ENCODE measurements at regions not wholly inside any gene's neighbourhood (a gene's known extent, or its start where the extent isn't known, plus 50 kb on each side); places are given as distances from the start of the nearest gene placed in this dataset.

DNA sequence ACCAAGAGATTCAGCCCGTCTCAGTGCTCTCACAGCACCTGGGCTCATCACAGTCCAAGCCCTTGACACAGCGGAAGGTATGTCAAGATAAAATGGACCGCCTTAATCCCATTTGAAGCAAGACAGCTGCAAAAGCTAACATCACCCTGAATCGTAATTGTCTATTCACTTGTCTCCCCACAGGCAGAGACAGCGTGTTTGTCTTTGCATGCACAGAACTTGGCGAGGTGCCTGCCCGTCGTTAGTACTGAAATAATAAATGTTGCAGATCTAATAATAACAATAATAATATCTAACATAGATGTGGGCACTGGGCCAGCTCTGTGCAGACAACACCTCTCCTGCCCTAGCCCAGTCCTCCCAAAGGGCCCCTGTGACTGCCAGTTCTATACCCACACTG is 271.7 kb downstream of the NPHP4 start:
- H3K9me3 ChIP-seq (ENCODE audit: low read length) = 0 out of 2 replicates have a peak, but pooled peaks cover 3% of the 10 kb centered on the region
- no peak overlapping the region for H3K4me2 ChIP-seq (ENCODE audit: low read length)
- H3K79me2 ChIP-seq (ENCODE audit: low read length) = no peaks in the 10 kb centered on the region
- DNase-seq (no peak), ATAC-seq (no peak)
- H3F3A ChIP-seq (ENCODE audit: low read length, unreplicated experiment) = no peaks in the 10 kb centered on the region
- peaks cover 73% of the 10 kb centered on the region for H3K27me3 ChIP-seq (ENCODE audit: low read length)
- H3K9me2 ChIP-seq (replicated peaks; ENCODE audit: low read length) = no peaks in the 10 kb centered on the region
- H3K27ac ChIP-seq (ENCODE audit: low read length) = no peak overlapping the region
- no peaks in the 10 kb centered on the region for H4K20me1 ChIP-seq (ENCODE audit: low read length)
- no peak for TF ChIP-seq EZH2phosphoT487 (IDR thresholded peaks at IDR 0.05; ENCODE audit: borderline replicate concordance, low read length)
- TF ChIP-seq EZH2 (IDR thresholded peaks at IDR 0.05; ENCODE audit: low read length, unreplicated experiment) = no peak
- POLR2A ChIA-PET (ENCODE audit: unreplicated experiment) = no interaction called here
- CTCF ChIA-PET = no interaction called here
- no peaks in the 10 kb centered on the region for H3K4me1 ChIP-seq (ENCODE audit: insufficient read depth, low read length)
- no peak overlapping the region for H2AFZ ChIP-seq (ENCODE audit: low read length)
- H3K9ac ChIP-seq (ENCODE audit: low read length) = no peak overlapping the region
- H3K36me3 ChIP-seq (ENCODE audit: low read depth, low read length) = no peaks in the 10 kb centered on the region
- BruUV-seq (replicated peaks) = no TSS peak
- no peak overlapping the region for H3K4me3 ChIP-seq (ENCODE audit: low read length)
- intact Hi-C loops (cut with micrococcal nuclease) = no loop called here

DNA sequence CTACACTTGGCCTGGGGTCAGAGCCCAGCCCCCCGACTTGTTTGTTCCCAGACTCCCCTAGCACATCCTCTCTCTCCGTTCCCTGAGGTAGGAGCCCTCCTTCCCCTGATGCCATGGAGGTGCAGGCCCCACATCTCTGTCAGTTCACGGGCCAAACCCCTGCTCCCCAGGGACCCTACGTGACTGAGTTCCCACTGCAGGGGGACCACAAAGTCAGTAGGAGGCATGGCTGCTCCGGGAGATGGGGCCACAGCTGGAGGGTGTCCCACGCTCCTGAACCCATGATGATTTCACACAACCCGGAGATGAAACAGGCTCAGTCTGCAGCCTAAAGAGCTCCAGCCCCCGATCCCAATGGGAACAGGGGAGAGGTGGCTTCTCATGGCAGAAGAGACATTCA is 272.2 kb downstream of the NPHP4 start:
- Histone ChIP-seq H3K9me2 (replicated peaks; ENCODE audit: low read length) (no peaks in the 10 kb centered on the region), H4K20me1 (ENCODE audit: low read length) (no peaks in the 10 kb centered on the region), H3K4me3 (ENCODE audit: low read length) (no peak overlapping the region), H3K4me1 (ENCODE audit: insufficient read depth, low read length) (no peaks in the 10 kb centered on the region), H3K79me2 (ENCODE audit: low read length) (no peaks in the 10 kb centered on the region), H2AFZ (ENCODE audit: low read length) (no peak overlapping the region), H3K27me3 (ENCODE audit: low read length) (peaks cover 71% of the 10 kb centered on the region), H3K4me2 (ENCODE audit: low read length) (no peak overlapping the region), H3K9me3 (ENCODE audit: low read length) (0 out of 2 replicates have a peak, but pooled peaks cover 3% of the 10 kb centered on the region), H3K36me3 (ENCODE audit: low read depth, low read length) (no peaks in the 10 kb centered on the region), H3K9ac (ENCODE audit: low read length) (no peak overlapping the region), H3K27ac (ENCODE audit: low read length) (no peak overlapping the region), H3F3A (ENCODE audit: low read length, unreplicated experiment) (no peaks in the 10 kb centered on the region)
- no peak for TF ChIP-seq EZH2 (IDR thresholded peaks at IDR 0.05; ENCODE audit: low read length, unreplicated experiment)
- TF ChIP-seq, protein P1, sequence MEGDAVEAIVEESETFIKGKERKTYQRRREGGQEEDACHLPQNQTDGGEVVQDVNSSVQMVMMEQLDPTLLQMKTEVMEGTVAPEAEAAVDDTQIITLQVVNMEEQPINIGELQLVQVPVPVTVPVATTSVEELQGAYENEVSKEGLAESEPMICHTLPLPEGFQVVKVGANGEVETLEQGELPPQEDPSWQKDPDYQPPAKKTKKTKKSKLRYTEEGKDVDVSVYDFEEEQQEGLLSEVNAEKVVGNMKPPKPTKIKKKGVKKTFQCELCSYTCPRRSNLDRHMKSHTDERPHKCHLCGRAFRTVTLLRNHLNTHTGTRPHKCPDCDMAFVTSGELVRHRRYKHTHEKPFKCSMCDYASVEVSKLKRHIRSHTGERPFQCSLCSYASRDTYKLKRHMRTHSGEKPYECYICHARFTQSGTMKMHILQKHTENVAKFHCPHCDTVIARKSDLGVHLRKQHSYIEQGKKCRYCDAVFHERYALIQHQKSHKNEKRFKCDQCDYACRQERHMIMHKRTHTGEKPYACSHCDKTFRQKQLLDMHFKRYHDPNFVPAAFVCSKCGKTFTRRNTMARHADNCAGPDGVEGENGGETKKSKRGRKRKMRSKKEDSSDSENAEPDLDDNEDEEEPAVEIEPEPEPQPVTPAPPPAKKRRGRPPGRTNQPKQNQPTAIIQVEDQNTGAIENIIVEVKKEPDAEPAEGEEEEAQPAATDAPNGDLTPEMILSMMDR (conservative IDR thresholded peaks at IDR 0.05; ENCODE audit: low read depth, low read length) = no peak
- ChIA-PET POLR2A (ENCODE audit: unreplicated experiment) (no interaction called here), CTCF (no interaction called here)
- intact Hi-C loops (cut with micrococcal nuclease) = no loop called here
- DNase-seq (no peak), ATAC-seq (no peak)
- no TSS peak for BruUV-seq (replicated peaks)

DNA sequence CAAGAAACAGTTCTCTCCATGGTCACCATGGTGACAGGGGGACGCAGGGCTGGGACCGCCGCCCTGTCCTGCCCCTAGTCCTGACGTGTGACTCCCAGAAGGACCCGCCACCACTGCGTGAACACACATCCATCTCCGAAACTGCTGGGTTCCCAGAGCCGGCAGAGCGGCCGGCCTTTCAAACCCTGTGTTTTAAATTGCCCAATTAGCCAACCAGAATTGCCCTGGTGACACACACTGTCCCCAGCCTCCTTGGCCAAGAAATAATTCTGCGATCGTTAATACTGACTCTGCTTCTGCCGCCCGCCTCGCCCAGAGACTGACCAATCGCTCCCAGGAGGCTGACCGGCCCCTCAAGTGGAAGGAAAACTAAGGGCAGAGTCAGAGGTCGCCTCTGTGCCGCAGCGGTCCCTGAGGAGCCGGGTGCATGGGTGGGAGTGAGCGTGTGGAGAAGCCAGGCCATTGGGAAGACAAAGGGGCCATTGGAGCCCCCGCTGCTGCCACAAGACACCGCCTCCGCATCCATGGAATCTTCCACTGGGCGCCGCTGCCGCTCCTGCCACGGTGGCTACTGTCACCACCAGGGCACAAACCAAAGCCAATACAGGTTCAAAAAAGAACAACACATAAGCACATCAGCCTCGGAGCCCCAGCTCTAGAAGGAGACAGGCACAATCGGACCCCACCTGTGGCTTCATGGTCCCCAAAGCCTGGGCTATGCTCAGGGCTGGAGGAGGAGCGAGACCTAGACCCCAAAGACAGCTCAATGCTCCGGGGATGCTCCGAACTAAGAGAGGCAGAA is 273.2 kb downstream of the NPHP4 start:
- 0 out of 2 replicates have a peak, but pooled peaks cover 3% of the 10 kb centered on the region for H3K9me3 ChIP-seq (ENCODE audit: low read length)
- no peaks in the 10 kb centered on the region for H3K9me2 ChIP-seq (replicated peaks; ENCODE audit: low read length)
- peaks cover 65% of the 10 kb centered on the region for H3K27me3 ChIP-seq (ENCODE audit: low read length)
- no peak for ATAC-seq
- H3K79me2 ChIP-seq (ENCODE audit: low read length) = no peaks in the 10 kb centered on the region
- no peak overlapping the region for H3K4me2 ChIP-seq (ENCODE audit: low read length)
- H3K27ac ChIP-seq (ENCODE audit: low read length) = no peak overlapping the region
- TF ChIP-seq, protein P1 (conservative IDR thresholded peaks at IDR 0.05; ENCODE audit: low read depth, low read length) = no peak
- TF ChIP-seq EZH2 (IDR thresholded peaks at IDR 0.05; ENCODE audit: low read length, unreplicated experiment) = no peak
- no peak for TF ChIP-seq EZH2phosphoT487 (IDR thresholded peaks at IDR 0.05; ENCODE audit: borderline replicate concordance, low read length)
- intact Hi-C loops (cut with micrococcal nuclease) = no loop called here
- H3F3A ChIP-seq (ENCODE audit: low read length, unreplicated experiment) = no peaks in the 10 kb centered on the region
- POLR2A ChIA-PET (ENCODE audit: unreplicated experiment) = no interaction called here
- H3K9ac ChIP-seq (ENCODE audit: low read length) = no peak overlapping the region
- no peaks in the 10 kb centered on the region for H4K20me1 ChIP-seq (ENCODE audit: low read length)
- no peak for DNase-seq
- H3K4me1 ChIP-seq (ENCODE audit: insufficient read depth, low read length) = no peaks in the 10 kb centered on the region
- no TSS peak for BruUV-seq (replicated peaks)
- no peaks in the 10 kb centered on the region for H3K36me3 ChIP-seq (ENCODE audit: low read depth, low read length)
- H2AFZ ChIP-seq (ENCODE audit: low read length) = no peak overlapping the region
- CTCF ChIA-PET = no interaction called here
- H3K4me3 ChIP-seq (ENCODE audit: low read length) = no peak overlapping the region
